Endothelial cell of umbilical vein (primary cell): ENCODE measurements at regions not wholly inside any gene's neighbourhood (a gene's known extent, or its start where the extent isn't known, plus 50 kb on each side); places are given as distances from the start of the nearest gene placed in this dataset.

Experiments
- BruUV-seq: library from RNA; stranded (reverse); fragments of 400-500 nt; replicated peaks from 2 replicates; lab custom pipeline; 2021; lab: Mats Ljungman, UMichigan
- CTCF ChIA-PET: fragments of 300-600, 350-600 bp; sonication (Branson Sonifier 250); formaldehyde crosslinking; loops from one replicate; lab custom pipeline; 2021; ENCODE audit warnings: antibody characterized with exemption, inconsistent platforms; lab: Charles Lee
- POLR2A ChIA-PET: fragments of 300-600, 350-600 bp; sonication (Branson Sonifier 250); formaldehyde crosslinking; loops from one replicate; lab custom pipeline; 2021; ENCODE audit warnings: antibody characterized with exemption, inconsistent platforms; lab: Charles Lee
- DNase-seq: peaks from one replicate; pipeline ENCODE4 v3.0.0-alpha.2; 2011; ENCODE audit warnings: low read depth, low spot score
- FAIRE-seq: peaks from 2 replicates; lab custom pipeline; 2011; peaks lifted over from hg19 to GRCh38; lab: Jason Lieb, UNC
- H2AFZ ChIP-seq: 2 replicates; pipeline ENCODE4 v1.6.0; 2012; ENCODE audit warnings: low read depth, low read length, control low read depth, inconsistent platforms
- H3K27ac ChIP-seq: 2 replicates; pipeline ENCODE4 v1.5.1; 2011; ENCODE audit warnings: low read depth, mild to moderate bottlenecking, control low read depth, low read length, moderate library complexity; ENCODE audit not compliant: insufficient read depth
- H3K27me3 ChIP-seq, 2 experiments: 2 replicates each; pipeline versions ENCODE4 v1.6.0 to v1.6.1; 2011; ENCODE audit warnings: low read length in 2 of 2, mixed read lengths in 1 of 2; ENCODE audit not compliant: control insufficient read depth in 2 of 2, insufficient read depth in 2 of 2
- H3K36me3 ChIP-seq, 2 experiments: 2 replicates in 1 of 2; 3 replicates in 1 of 2; pipeline ENCODE4 v1.5.1; 2011; ENCODE audit warnings: low read length in 2 of 2, mild to moderate bottlenecking in 1 of 2, moderate library complexity in 1 of 2; ENCODE audit not compliant: control insufficient read depth in 2 of 2, insufficient read depth in 2 of 2; ENCODE audit errors: extremely low read depth in 1 of 2
- H3K4me1 ChIP-seq: 3 replicates; pipeline ENCODE4 v1.5.1; 2011; ENCODE audit warnings: mild to moderate bottlenecking, low read length; ENCODE audit not compliant: control insufficient read depth, insufficient read depth; ENCODE audit errors: extremely low read depth
- H3K4me2 ChIP-seq: 2 replicates; pipeline ENCODE4 v1.6.1; 2011; ENCODE audit warnings: low read length, control low read depth, mixed read lengths; ENCODE audit not compliant: insufficient read depth
- H3K4me3 ChIP-seq, 3 experiments: fragments of 200-600 bp in 1 of 3; sonication (generic), shearing (Covaris generic) in 1 of 3; replicated peaks in 1 of 3; 2 replicates each; pipeline ENCODE4 v1.5.1; 2011 to 2016; ENCODE audit warnings: control low read depth in 3 of 3, low read length in 3 of 3, mild to moderate bottlenecking in 2 of 3, inconsistent platforms in 1 of 3, low read depth in 1 of 3, moderate library complexity in 1 of 3; ENCODE audit not compliant: insufficient read depth in 1 of 3
- H3K79me2 ChIP-seq: 2 replicates; pipeline ENCODE4 v1.6.0; 2012; ENCODE audit warnings: low read length, inconsistent platforms; ENCODE audit not compliant: control insufficient read depth, insufficient read depth
- H3K9ac ChIP-seq: replicated peaks from 2 replicates; pipeline ENCODE3; 2011; ENCODE audit warnings: low read length, control low read depth; ENCODE audit not compliant: insufficient read depth; ENCODE audit errors: extremely low read depth
- H3K9me1 ChIP-seq: replicated peaks from 3 replicates; pipeline ENCODE4 v1.6.0; 2011; ENCODE audit warnings: mild to moderate bottlenecking, low read length; ENCODE audit not compliant: control insufficient read depth, insufficient read depth; ENCODE audit errors: extremely low read depth
- H3K9me3 ChIP-seq: replicated peaks from 2 replicates; pipeline ENCODE4 v1.5.1; 2012; ENCODE audit warnings: low read length, inconsistent platforms; ENCODE audit not compliant: control insufficient read depth, insufficient read depth
- H4K20me1 ChIP-seq: replicated peaks from 2 replicates; pipeline ENCODE3; 2011; ENCODE audit warnings: mild to moderate bottlenecking, low read length; ENCODE audit not compliant: control insufficient read depth, insufficient read depth; ENCODE audit errors: extremely low read depth
- CTCF ChIP-seq, 2 donors: IDR thresholded peaks; 1 replicate in 1 of 2; 2 replicates in 1 of 2; pipeline ENCODE4 v1.5.1; 2011; ENCODE audit warnings: low read length in 2 of 2, mild to moderate bottlenecking in 2 of 2, moderate library complexity in 2 of 2, control low read depth in 1 of 2, inconsistent platforms in 1 of 2, low read depth in 1 of 2; ENCODE audit not compliant: insufficient read depth in 1 of 2; ENCODE audit errors: extremely low read depth in 1 of 2
- EZH2 ChIP-seq: IDR thresholded peaks from 2 replicates; pipeline ENCODE4 v1.6.1; 2012; ENCODE audit warnings: borderline replicate concordance, low read depth, mild to moderate bottlenecking, moderate library complexity, low read length, inconsistent platforms; ENCODE audit not compliant: severe bottlenecking
- FOS ChIP-seq: IDR thresholded peaks from 2 replicates; pipeline ENCODE4 v1.6.1; 2011; ENCODE audit warnings: mild to moderate bottlenecking, low read length, moderate library complexity, borderline replicate concordance; ENCODE audit not compliant: insufficient read depth
- JUN ChIP-seq: IDR thresholded peaks from 2 replicates; pipeline ENCODE4 v1.6.1; 2011; ENCODE audit warnings: borderline replicate concordance, low read depth; ENCODE audit not compliant: insufficient read length, insufficient read depth
- MAX ChIP-seq: IDR thresholded peaks from 2 replicates; pipeline ENCODE4 v1.6.1; 2011; ENCODE audit not compliant: insufficient read depth, insufficient read length
- POLR2A ChIP-seq: IDR thresholded peaks from 2 replicates; pipeline ENCODE4 v1.6.1; 2012; ENCODE audit warnings: low read depth, mild to moderate bottlenecking, control low read depth, low read length
- POLR2AphosphoS5 ChIP-seq: IDR thresholded peaks from 2 replicates; pipeline ENCODE4 v1.6.1; 2012; ENCODE audit warnings: low read depth, mild to moderate bottlenecking, control low read depth, low read length, moderate library complexity; ENCODE audit not compliant: insufficient read depth
- dilution Hi-C: fragments of 300-500 bp; cut with MboI; formaldehyde crosslinking; loops from one replicate; pipeline ENCODE4 v1.15.0; 2019; ENCODE audit warnings: low sequenced_read_pairs; ENCODE audit not compliant: extremely low pct_ligation_motif_present
- intact Hi-C: fragments of 100-400 bp; cut with micrococcal nuclease; formaldehyde crosslinking; loops from one replicate; pipeline ENCODE4 v1.10.0; 2022

- H3K79me2 ChIP-seq: no peaks in the 10 kb centered on the region
- CTCF ChIA-PET: no interaction called here
- peaks cover 44 to 64% of the 10 kb centered on the region in 2 experiments for H3K27me3 ChIP-seq
- H3K9me1 ChIP-seq: no peaks in the 10 kb centered on the region
- POLR2A ChIA-PET: no interaction called here
- H3K9ac ChIP-seq: no peak overlapping the region
- dilution Hi-C loops (no loop called here), intact Hi-C loops (loop anchor here (5.0 kb wide), 1 partner anchor 306 kb away; no protein-coding TSS in a partner anchor)
- DNase-seq (no peak), FAIRE-seq (no peak)
- H3K9me3 ChIP-seq: no peaks in the 10 kb centered on the region
- TF ChIP-seq POLR2A (no peak), POLR2AphosphoS5 (no peak), MAX (no peak), JUN (no peak), EZH2 (peak; percentile 24)
- H2AFZ ChIP-seq: no peak overlapping the region
- H4K20me1 ChIP-seq: no peaks in the 10 kb centered on the region
- no peak overlapping the region for H3K4me2 ChIP-seq
- BruUV-seq: no TSS peak
- no peak overlapping the region for H3K27ac ChIP-seq
- peaks cover 8% of the 10 kb centered on the region for H3K4me1 ChIP-seq
- no peaks in the 10 kb centered on the region for H3K36me3 ChIP-seq
- no peak overlapping the region for H3K4me3 ChIP-seq
Measured at GRCh38 chr4:182141061-182141460, 102.1 kb upstream of the TENM3 start.

GRCh38 chr4:182142176-182143085 is 100.8 kb upstream of the TENM3 start:
- DNase-seq (no peak), FAIRE-seq (no peak)
- Histone ChIP-seq H3K27ac (no peak overlapping the region), H4K20me1 (no peaks in the 10 kb centered on the region), H3K27me3 (peaks cover 46 to 75% of the 10 kb centered on the region in 2 experiments), H3K9me1 (no peaks in the 10 kb centered on the region), H3K9me3 (no peaks in the 10 kb centered on the region), H3K79me2 (no peaks in the 10 kb centered on the region), H3K4me1 (peaks cover 8% of the 10 kb centered on the region), H2AFZ (no peak overlapping the region), H3K9ac (no peak overlapping the region), H3K4me2 (no peak overlapping the region), H3K4me3 (no peak overlapping the region), H3K36me3 (no peaks in the 10 kb centered on the region)
- no TSS peak for BruUV-seq
- ChIA-PET CTCF (no interaction called here), POLR2A (no interaction called here)
- TF ChIP-seq CTCF (IDR thresholded peaks at IDR 0.05; ENCODE audit: extremely low read depth in 1 of 2, insufficient read depth in 1 of 2, low read depth in 1 of 2, low read length in 2 of 2) (peak in 1 of 2 donors; percentile 1), POLR2AphosphoS5 (no peak), EZH2 (peak; percentile 89), FOS (no peak)
- intact Hi-C loops: loop anchor here (5.0 kb wide), 1 partner anchor 305 kb away; no protein-coding TSS in a partner anchor
- dilution Hi-C loops: no loop called here
